Left cardiac atrium (tissue), 4 donors: ENCODE measurements at regions not wholly inside any gene's neighbourhood (a gene's known extent, or its start where the extent isn't known, plus 50 kb on each side); places are given as distances from the start of the nearest gene placed in this dataset.
"Not testable (repeated sequence)": the region's sequence is repeated elsewhere in the genome, so short reads cannot be mapped to it uniquely, and the experiment has no call there.

ENCODE experiments used
- ATAC-seq, 2 donors: fragments of 200-7000 bp; cut with Tn5 transposase; one replicate each; pipeline ENCODE4 v1.9.1; 2020; ENCODE audit warnings: mild to moderate bottlenecking in 2 of 2, moderate library complexity in 2 of 2
- DNase-seq: peaks from one replicate; pipeline ENCODE4 v3.0.0-alpha.2; 2020
- intact Hi-C, 2 donors: fragments of 100-400 bp; cut with DNase I; formaldehyde crosslinking; loops; one replicate each; pipeline versions ENCODE4 v1.14.1 to v1.15.1; 2022 to 2023
- donor health status: DM: no; HTN: yes; CAD: no.
- donor health status: DM: no; HTN: yes; CAD: no; lungs with severe emphysema.
- donor health status: DM: yes; HTN: yes; CAD: no.
- donor health status: Dilated cardiomyopathy.

DNA sequence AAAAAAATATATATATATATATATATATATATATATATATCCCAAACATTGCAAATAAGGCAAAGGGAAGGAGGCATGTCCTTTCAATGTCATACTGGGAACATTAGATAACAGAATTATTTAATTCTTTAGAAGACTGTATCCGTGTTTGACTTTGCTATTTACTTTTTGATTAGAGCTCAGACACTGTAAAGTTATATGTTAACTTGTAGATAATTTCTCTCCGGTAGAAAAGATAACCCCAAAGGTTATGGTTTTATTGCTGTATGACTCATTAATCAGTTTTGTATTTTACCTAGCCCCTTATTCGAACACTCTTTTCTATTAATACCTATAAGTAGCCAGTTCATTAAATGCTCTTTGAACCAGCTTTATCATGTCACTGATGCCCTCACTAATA, 150.6 kb upstream of the DUSP21 start:
- ATAC-seq (no peak), DNase-seq (no peak)
- intact Hi-C loops: no loop called here

DNA sequence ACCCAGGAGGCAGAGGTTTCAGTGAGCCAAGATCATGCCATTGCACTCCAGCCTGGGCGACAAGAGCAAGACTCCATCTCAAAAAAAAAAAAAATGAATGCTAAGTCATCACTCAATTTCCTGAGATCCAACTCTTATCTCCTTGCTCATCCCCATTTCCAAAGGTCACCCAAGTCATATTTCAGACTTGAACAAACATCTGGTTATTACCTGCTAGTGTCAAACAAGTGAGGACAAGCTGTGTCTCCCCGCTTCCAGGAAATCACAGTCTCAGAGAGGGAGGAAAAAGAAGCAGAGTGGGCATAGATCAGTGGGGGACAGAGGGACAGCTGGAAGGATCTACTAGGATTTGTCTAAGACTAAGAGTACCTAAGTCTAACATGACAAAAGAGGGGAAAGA, 147.5 kb upstream of the FUNDC1 start:
- ATAC-seq (no peak), DNase-seq (no peak)
- intact Hi-C loops: no loop called here

DNA sequence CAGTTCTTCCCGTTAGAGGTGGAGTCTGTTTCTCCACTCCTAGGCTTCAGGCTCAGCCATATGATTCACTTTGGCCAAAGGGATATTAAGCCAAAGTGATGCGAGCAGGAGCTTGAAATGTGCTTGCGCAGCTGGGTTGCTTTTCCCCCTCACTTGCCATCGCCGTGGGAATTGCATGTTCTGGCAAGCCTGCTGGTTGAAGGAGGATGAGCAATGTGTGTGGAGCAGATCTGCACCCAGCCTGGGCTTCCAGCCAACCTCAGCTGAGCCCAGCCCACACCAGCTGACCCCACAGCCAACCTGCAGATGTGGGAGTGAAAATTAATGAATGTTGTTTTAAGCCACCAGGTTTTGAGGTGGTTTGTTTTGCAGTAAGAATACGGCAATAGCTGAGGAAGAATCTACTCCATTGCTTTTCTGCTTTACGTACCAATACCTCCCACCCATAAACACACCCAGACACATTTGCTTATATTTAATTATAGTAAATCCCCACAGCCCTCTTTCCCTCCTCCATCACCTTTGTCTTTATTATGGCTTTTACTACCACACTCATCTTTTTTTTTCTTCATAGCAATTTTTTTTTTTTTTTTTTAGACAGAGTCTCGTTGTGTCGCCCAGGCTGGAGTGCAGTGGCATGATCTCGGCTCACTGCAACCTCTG, 132.8 kb upstream of the FUNDC1 start:
- ATAC-seq (peak; percentile 74 to 97), DNase-seq (peak; percentile 47)
- intact Hi-C loops: no loop called here

DNA sequence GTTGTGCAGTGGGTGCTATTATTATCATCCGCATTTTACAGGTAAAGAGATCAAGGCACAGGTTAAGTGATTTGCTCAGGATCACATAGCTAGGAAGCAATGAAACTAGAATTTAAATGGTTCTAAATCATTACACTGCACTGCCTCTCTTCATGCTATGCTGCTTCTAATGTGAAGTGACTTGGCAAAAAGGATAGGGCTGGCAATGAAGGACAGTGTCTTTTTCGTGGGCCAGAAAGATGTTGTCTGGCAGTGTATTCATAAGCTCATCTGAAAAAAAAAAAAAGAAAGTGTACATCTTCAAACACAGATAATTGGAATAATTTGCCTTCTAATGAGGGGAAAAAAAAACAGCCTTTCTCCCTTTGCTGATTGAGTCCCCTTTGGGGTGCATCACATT, 132.2 kb upstream of the FUNDC1 start:
- DNase-seq (no peak), ATAC-seq (no peak)
- intact Hi-C loops: no loop called here

DNA sequence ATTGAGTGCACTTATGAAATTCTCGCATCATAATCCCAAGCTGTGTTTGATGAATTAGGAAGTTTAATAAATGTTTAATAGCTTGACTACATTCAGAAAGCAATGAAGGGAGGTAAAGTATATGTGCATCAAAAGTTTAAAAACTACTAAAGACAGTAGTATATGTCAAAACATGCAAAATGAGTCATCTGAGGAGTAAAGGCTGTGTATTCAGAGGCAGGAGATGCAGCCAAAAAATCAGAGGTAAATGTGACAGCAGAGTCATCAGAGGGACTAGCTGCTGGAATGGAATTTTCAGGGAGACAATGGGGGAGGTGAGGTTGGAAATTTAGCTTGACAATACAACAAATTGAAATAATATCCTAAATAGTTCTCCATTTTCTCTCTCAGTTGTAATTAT, 127.0 kb upstream of the FUNDC1 start:
- intact Hi-C loops: no loop called here
- ATAC-seq (no peak), DNase-seq (no peak)

DNA sequence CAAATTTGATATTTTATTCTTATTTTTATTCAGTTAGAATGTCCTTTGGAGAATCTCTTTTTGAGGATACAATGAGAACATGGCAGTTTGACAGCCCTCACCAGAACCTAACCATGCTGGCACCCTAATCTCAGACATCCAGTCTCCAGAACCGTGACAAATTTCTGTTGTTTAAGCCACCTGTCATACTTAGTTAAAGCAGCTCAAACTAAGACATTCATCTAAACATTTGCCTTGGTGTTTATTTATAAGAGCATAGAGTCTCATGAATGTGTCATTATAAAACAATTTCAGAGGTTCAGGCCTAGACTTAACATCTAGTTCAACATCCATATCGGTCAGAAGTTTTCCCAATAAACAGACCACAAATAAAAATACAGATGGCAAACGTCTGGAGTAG, 125.1 kb upstream of the FUNDC1 start:
- intact Hi-C loops: no loop called here
- no peak for DNase-seq
- ATAC-seq: no peak

DNA sequence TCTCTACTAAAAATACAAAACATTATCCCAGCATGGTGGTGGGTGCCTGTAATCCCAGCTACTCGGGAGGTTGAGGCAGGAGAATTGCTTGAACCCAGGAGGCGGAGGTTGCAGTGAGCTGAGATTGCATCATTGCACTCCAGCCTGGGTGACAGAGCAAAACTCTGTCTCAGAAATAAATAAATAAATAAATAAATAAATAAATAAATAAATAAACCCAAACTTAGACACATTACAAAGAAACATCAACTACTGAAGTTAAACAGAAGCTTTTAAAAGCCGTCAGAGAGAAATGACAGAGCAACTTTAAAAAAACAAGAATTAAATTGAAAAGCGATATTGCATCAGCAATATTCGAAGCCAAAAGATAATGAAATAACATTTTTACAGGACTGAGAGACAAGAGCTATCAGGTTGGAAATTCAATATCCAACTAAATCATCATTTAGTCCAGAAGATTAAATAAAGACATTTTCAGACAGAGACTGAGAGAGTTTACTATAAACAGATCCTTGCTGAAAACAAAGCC, 115.1 kb upstream of the FUNDC1 start:
- intact Hi-C loops, ATAC-seq, DNase-seq: not testable (repeated sequence)

DNA sequence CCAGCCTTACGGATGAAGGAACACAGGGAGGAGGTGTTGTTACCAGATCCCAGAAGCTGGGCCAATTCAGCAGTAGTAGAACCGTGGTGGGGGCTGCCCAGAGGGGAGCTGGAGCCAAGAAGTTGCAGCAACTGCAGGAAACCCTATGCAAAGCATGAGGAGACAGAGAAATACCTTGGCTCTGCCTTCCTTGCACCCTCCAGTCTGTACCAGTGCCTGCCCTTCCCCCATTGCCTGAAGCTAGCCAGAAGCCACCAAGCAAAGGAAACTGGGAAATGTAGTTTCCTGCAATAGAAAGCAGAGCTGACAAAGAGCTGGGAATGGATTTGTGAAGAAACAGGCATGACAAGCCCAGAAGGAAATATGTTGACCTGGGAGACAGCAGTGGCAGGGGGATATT, 108.7 kb upstream of the FUNDC1 start:
- intact Hi-C loops: no loop called here
- ATAC-seq: peak in 1 of 2 donors; percentile 70
- no peak for DNase-seq

DNA sequence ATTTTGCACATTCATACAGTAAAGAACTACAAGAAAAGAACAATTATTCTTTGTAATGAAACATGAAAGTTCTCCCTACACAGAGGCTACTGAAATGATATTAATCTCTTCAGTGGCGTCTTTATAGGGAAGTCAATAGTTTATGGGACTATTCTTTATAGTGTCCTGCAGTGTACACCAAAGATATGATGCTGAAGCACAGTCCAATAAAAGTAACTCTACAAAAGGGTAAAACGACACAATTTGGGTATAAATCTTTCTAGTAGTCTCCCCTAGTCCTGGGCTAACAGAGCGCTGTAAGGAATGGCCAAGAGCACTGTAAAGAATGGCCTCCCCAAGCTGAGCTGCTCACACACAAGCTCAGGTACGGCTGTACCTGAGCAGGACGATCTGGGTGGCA, 101.1 kb upstream of the FUNDC1 start:
- no peak for ATAC-seq
- intact Hi-C loops: no loop called here
- no peak for DNase-seq

DNA sequence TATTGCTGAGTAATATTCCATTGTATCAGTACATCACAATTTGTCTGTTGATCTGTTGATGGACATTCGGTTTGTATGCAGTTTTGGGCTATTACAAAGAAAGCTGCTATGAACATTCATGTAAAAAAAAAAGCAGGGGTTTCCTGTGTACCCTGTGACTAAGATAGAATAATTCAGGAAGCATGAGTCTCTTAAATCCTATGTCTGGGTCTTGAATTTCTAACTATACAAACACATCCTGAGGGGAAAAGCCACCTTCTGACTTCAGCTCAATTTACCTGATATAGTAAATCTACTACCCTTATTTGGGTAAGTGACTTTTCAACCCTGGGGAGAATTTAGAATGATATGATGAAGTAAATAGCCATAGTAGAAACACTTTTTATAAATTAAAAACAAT, 94.6 kb upstream of the FUNDC1 start:
- intact Hi-C loops: no loop called here
- ATAC-seq (no peak), DNase-seq (no peak)

DNA sequence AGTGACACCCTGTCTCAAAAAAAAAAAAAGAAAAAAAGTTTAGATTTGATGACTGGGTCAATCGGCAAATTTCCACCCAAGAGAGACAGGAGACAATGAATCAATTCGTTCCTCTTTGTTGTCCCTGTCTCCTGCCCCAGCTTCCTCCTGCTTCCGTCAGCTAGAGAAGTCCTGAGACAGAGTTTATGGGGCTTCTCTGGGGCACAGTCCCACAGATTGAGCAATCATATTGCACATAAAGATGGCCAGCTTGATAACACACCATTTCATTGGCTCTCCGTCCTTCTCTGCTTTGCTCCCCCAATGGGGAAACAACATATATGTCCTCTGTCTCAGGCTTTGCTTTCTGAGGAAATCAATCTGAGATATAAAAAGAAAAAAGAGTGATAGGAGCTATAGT, 78.4 kb upstream of the FUNDC1 start:
- intact Hi-C loops: no loop called here
- ATAC-seq (no peak), DNase-seq (no peak)

DNA sequence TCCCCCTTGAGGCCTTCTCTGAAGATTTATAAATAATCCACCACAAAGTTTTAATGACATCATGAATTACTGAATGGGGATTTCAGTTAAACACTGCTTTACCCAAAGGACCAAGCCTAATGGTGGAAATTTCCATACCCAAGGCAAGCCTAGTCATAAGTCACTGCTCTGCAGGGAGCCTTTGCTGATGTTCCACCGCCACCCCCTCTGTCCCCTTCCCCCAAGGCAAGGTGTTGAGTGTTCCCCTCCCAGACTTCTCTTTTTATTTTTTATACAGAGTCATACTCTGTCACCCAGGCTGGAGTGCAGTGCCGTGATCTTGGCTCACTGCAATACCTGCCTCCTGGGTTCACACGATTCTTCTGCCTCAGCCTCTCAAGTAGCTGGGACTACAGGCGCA, 76.4 kb upstream of the FUNDC1 start:
- intact Hi-C loops: no loop called here
- no peak for ATAC-seq
- no peak for DNase-seq

DNA sequence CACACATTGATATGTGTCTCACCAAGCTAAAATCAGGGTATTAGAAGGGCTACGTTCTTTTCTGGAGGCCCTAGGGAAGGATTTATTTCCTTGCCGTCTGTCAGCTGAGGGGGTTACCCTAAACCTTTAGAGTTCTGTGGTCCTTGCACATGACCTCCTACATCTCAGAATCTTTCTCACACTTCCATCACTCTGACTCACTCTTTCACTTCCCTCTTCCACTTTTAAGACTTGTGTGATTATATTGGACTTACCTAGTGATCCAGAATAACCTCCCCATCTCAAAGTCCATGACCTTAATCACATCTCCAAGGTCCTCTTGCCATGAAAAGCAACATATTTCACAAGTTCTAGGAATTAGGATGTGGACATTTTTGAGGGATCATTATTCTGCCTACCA, 53.6 kb upstream of the FUNDC1 start:
- ATAC-seq (no peak), DNase-seq (no peak)
- intact Hi-C loops: no loop called here
